ENCODE measurements at regions not wholly inside any gene's neighbourhood (a gene's known extent, or its start where the extent isn't known, plus 50 kb on each side); places are given as distances from the start of the nearest gene placed in this dataset.
"Not testable (repeated sequence)": the region's sequence is repeated elsewhere in the genome, so short reads cannot be mapped to it uniquely, and the experiment has no call there.

DNA sequence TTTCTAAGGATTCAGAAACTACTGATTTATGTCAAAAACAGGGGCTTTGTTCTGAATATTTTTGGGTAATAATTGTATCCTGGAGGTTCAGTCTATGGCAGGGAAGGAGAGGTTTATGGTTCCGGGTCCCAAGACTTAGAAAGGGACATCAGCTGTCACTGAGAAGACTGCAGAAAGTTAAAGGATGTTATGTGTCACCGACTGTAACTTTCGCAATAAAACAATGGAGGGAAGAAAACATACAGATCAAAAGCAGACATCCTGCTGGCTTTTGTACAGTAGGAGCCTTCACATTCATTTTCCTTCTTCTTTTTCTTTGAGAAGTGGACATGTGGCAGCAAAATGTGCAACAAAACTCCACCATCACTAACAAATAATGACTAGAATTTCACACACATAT is 900.7 kb upstream of the SOX11 start:
- DNase-seq (ENCODE audit: low spot score): no peak
- TF ChIP-seq, protein P1, sequence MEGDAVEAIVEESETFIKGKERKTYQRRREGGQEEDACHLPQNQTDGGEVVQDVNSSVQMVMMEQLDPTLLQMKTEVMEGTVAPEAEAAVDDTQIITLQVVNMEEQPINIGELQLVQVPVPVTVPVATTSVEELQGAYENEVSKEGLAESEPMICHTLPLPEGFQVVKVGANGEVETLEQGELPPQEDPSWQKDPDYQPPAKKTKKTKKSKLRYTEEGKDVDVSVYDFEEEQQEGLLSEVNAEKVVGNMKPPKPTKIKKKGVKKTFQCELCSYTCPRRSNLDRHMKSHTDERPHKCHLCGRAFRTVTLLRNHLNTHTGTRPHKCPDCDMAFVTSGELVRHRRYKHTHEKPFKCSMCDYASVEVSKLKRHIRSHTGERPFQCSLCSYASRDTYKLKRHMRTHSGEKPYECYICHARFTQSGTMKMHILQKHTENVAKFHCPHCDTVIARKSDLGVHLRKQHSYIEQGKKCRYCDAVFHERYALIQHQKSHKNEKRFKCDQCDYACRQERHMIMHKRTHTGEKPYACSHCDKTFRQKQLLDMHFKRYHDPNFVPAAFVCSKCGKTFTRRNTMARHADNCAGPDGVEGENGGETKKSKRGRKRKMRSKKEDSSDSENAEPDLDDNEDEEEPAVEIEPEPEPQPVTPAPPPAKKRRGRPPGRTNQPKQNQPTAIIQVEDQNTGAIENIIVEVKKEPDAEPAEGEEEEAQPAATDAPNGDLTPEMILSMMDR (IDR thresholded peaks at IDR 0.05; ENCODE audit: extremely low read depth, missing control alignments): no peak

DNA sequence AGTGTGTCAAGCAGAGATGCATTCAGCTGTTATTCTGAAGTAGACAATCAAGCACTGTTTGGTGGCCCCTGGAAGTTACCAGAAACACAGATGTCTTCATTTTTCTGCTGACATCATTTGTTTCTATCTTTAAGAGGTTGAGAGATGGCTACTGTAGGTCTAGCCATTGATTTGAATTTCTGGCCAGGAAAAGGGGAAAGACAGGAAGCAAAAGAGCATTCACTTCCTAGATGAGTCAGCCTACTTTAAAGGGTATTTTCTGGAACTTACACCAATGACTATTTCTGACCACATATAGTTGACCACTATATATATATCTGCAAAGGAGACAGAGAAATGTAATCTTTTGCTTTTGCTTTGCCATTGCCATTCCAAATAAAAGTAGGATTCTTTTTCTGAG is 900.1 kb upstream of the SOX11 start:
- DNase-seq (ENCODE audit: low spot score): no peak
- TF ChIP-seq, protein P1 (IDR thresholded peaks at IDR 0.05; ENCODE audit: extremely low read depth, missing control alignments): no peak

DNA sequence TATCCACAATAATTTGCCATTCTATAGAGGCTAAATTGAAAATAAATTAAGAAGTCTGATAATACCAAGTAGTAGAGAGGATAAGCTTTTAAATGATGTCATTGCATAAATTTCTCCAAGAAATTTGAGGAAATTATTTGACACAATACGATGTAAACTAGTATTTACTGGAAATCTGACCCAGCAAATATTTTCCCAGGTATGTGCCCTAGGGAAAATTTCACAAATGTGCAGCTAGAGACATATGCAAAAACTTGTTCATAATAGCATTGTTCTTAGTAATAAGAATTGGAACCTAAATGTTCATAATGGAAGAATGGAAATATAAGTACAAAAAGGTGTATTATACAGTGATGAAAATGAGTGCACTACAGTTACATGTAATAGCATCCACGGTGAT is 888.8 kb upstream of the SOX11 start:
- TF ChIP-seq, protein P1 (IDR thresholded peaks at IDR 0.05; ENCODE audit: extremely low read depth, missing control alignments): no peak

DNA sequence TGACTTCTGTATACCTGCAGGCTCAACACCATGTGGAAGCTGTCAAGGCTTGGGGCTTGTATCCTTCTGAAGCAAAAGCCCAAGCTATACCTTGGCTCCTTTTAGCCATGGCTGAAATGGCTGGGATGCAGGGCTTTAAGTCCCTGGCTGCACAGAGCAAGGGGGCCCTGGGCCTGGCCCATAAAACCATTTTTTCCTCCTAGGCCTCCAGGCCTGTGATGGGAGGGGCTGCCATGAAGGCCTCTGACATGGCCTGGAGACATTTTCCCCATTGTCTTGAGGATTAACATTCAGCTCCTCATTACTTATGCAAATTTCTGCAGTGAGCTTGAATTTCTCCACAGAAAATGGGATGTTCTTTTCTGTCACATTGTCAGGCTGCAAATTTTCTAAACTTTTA is 878.0 kb upstream of the SOX11 start:
- DNase-seq (ENCODE audit: low spot score): not testable (repeated sequence)

More for the DNA sequence above, 888.8 kb upstream of the SOX11 start:
- no peak for DNase-seq (ENCODE audit: low spot score)

DNA sequence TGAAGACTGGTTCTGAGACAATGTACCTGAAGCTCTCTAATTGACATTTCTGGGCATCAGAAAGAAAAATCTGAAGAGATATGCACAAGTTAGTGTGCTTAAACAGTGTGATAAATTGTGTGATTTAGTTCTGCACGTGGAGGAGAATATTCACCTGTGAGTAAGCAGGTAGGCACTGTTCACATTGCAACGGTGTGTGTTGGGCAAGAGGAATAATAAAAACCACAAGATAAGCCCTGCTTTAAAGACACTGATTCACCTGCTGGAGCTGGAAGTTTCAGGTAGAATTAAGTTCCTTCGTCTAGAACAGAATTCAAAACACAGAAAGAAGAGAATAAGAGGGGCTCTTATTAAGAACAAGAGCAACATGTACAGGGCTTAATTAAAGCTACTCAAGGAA is 864.3 kb upstream of the SOX11 start:
- TF ChIP-seq, protein P1 (IDR thresholded peaks at IDR 0.05; ENCODE audit: extremely low read depth, missing control alignments): no peak
- no peak for DNase-seq (ENCODE audit: low spot score)

DNA sequence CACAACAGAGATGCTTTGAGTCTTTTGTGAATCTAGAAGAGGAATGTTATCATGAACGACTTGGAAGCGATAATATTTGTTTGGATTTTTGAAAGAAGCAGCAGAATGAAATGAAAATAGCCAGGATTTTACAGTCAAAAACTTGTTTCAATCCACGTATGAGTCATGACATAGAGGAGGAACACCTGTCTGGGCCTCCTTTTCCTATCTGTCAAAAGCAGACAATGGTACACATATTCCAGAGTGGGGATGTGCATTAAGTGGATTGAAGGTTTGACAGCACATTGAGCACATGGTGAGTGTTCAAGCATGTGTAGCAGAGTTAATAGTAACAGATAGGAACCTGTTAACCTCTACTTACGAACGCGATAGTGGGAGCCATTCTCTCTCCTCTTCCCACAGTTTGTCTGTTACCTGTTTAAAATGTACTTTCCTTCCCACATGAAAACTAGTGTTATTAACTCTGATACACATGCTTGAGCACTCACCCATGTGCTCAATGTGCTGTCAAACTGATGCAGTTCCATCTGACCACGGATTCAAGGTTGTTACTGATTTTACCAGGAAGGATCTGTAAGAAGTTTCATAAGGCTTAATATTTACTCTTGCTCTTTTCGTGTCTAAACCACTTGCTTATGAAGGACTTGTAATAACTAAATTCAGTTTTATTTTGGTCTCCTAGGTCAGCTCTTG is 863.4 kb upstream of the SOX11 start:
- TF ChIP-seq, protein P1 (IDR thresholded peaks at IDR 0.05; ENCODE audit: extremely low read depth, missing control alignments): no peak
- DNase-seq (ENCODE audit: low spot score): no peak

DNA sequence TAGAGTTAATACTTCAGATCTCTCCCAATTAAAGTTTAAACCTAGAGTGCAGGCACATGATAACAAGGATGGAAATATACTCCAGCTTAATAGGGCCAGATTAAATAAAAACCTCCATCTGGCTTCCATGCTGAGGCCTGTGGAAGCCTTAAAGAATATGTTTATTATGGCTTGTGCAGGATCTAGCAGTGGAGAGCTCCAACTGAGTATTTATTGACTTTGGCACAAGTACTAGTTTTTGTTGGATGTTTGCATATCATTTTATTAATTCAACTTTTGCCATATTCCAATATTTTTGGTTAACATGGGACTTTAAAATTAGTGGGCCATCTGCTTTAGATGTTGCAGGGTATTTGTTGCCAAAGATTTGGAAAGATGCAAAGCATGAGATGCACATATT is 860.4 kb upstream of the SOX11 start:
- TF ChIP-seq, protein P1 (IDR thresholded peaks at IDR 0.05; ENCODE audit: extremely low read depth, missing control alignments): no peak
- no peak for DNase-seq (ENCODE audit: low spot score)

DNA sequence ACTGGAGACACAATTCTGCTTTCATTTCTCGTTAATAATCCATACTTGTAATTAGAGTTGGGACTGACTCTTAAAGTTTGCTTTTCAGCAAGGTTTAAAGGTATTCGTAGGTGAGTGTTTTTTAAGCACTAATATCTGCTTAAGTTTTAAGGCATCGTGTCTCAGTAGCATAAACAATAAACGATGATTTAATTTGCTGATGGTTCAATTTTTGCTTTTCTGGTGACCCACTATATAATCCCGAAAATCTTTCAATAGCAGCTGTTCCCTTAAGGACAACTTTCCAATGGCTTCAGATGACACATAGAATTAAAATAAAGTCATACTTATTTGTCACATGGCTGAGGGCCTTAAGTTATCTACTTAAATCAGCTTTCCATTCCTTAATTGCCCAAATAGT is 859.5 kb upstream of the SOX11 start:
- no peak for DNase-seq (ENCODE audit: low spot score)
- TF ChIP-seq, protein P1 (IDR thresholded peaks at IDR 0.05; ENCODE audit: extremely low read depth, missing control alignments): no peak

All from GM20000 (cell line).